GM21528 (cell line): ENCODE measurements at regions not wholly inside any gene's neighbourhood (a gene's known extent, or its start where the extent isn't known, plus 50 kb on each side); places are given as distances from the start of the nearest gene placed in this dataset.

Experiments used
- ATAC-seq: cut with Tn5 transposase; IDR thresholded peaks from one replicate; pipeline ENCODE4 v1.9.1; 2021; ENCODE audit warnings: mild to moderate bottlenecking, moderate library complexity; ENCODE audit not compliant: unreplicated experiment, low FRiP score

GRCh38 chr13:74193391-74193790 is 59.2 kb upstream of the KLF12 start:
- ATAC-seq: no peak

- no peak for ATAC-seq
Measured at GRCh38 chr13:74191410-74191809, 57.2 kb upstream of the KLF12 start.

GRCh38 chr13:74190999-74191398 is 56.8 kb upstream of the KLF12 start:
- ATAC-seq: no peak

- no peak for ATAC-seq
Measured at GRCh38 chr13:74187564-74187963, 53.4 kb upstream of the KLF12 start.

GRCh38 chr13:74184283-74184682 is 50.1 kb upstream of the KLF12 start:
- ATAC-seq: no peak
